ENCODE measurements at regions not wholly inside any gene's neighbourhood (a gene's known extent, or its start where the extent isn't known, plus 50 kb on each side); places are given as distances from the start of the nearest gene placed in this dataset.

GRCh38 chr3:162932503-162932902 is 1435.9 kb downstream of the OTOL1 start (continued):
- TF ChIP-seq PRDM4 (tag by site-specific recombination; IDR thresholded peaks at IDR 0.05) = no peak
- TF ChIP-seq SP2 (tag by site-specific recombination; IDR thresholded peaks at IDR 0.05) = no peak
- TF ChIP-seq SETDB1 (IDR thresholded peaks at IDR 0.05; ENCODE audit: insufficient read length, low read length) = no peak
- TF ChIP-seq ZNF391 (tag by site-specific recombination; IDR thresholded peaks at IDR 0.05; ENCODE audit: borderline replicate concordance, low read depth) = no peak
- no peak for TF ChIP-seq ZNF704 (tag by site-specific recombination; IDR thresholded peaks at IDR 0.05)
- no peak for TF ChIP-seq ZNF221 (tag by site-specific recombination; IDR thresholded peaks at IDR 0.05; ENCODE audit: borderline replicate concordance)
- TF ChIP-seq ZNF580 (tag by site-specific recombination; IDR thresholded peaks at IDR 0.05) = no peak
- TF ChIP-seq ZNF621 (tag by site-specific recombination; IDR thresholded peaks at IDR 0.05) = no peak
- TF ChIP-seq ZNF610 (tag by site-specific recombination; IDR thresholded peaks at IDR 0.05; ENCODE audit: borderline replicate concordance) = no peak

- Histone ChIP-seq H3K27ac (ENCODE audit: extremely low read depth, low read depth, low read length) (no peak overlapping the region), H3K9me3 (ENCODE audit: control insufficient read depth, insufficient read depth, low read depth, low read length) (no peaks in the 10 kb centered on the region), H3K36me3 (ENCODE audit: control insufficient read depth in 2 of 2, insufficient read depth in 1 of 2, low read length in 2 of 2) (no peaks in the 10 kb centered on the region), H3K4me1 (ENCODE audit: control insufficient read depth, insufficient read depth, low read length) (no peaks in the 10 kb centered on the region), H3K4me3 (ENCODE audit: low read depth, low read length) (no peak overlapping the region)
- ChIA-PET CTCF (no interaction called here), POLR2A (no interaction called here)
- TF ChIP-seq YY2 (tag by site-specific recombination; IDR thresholded peaks at IDR 0.05) (no peak), GLIS2 (tag by site-specific recombination; IDR thresholded peaks at IDR 0.05) (no peak), SALL2 (tag by site-specific recombination; IDR thresholded peaks at IDR 0.05; ENCODE audit: borderline replicate concordance) (no peak), ZNF548 (tag by site-specific recombination; IDR thresholded peaks at IDR 0.05) (no peak)
These were observed 1437.0 kb downstream of the OTOL1 start for GRCh38 chr3:162933656-162934055.

- CTCF ChIA-PET = no interaction called here
- no peaks in the 10 kb centered on the region for H3K9me3 ChIP-seq (ENCODE audit: control insufficient read depth, insufficient read depth, low read depth, low read length)
- no peak overlapping the region for H3K4me3 ChIP-seq (ENCODE audit: low read depth, low read length)
- no peaks in the 10 kb centered on the region for H3K36me3 ChIP-seq (ENCODE audit: control insufficient read depth in 2 of 2, insufficient read depth in 1 of 2, low read length in 2 of 2)
- no peaks in the 10 kb centered on the region for H3K4me1 ChIP-seq (ENCODE audit: control insufficient read depth, insufficient read depth, low read length)
- H3K27ac ChIP-seq (ENCODE audit: extremely low read depth, low read depth, low read length) = no peak overlapping the region
- POLR2A ChIA-PET = no interaction called here
- TF ChIP-seq ZNF16 (tag by site-specific recombination; IDR thresholded peaks at IDR 0.05; ENCODE audit: low read depth) (no peak), ZNF704 (tag by site-specific recombination; IDR thresholded peaks at IDR 0.05) (no peak), ZNF433 (tag by site-specific recombination; IDR thresholded peaks at IDR 0.05; ENCODE audit: low read depth) (no peak), ZNF518A (tag by site-specific recombination; conservative IDR thresholded peaks at IDR 0.05; ENCODE audit: low read depth) (no peak), ZNF416 (tag by site-specific recombination; IDR thresholded peaks at IDR 0.05) (no peak)
These were observed 1440.1 kb downstream of the OTOL1 start for GRCh38 chr3:162936706-162937105.
